ENCODE measurements at regions not wholly inside any gene's neighbourhood (a gene's known extent, or its start where the extent isn't known, plus 50 kb on each side); places are given as distances from the start of the nearest gene placed in this dataset.

GRCh38 chr7:17239683-17240521 is 58.5 kb upstream of the AHR start (continued):
- no peak for TF ChIP-seq CHD7 (IDR thresholded peaks at IDR 0.05; ENCODE audit: insufficient replicate concordance, low read length)
- TF ChIP-seq TAF7 (optimal IDR thresholded peaks at IDR 0.05; ENCODE audit: borderline replicate concordance, low read depth, low read length) = no peak
- no peak for TF ChIP-seq CTBP2 (IDR thresholded peaks at IDR 0.05; ENCODE audit: borderline replicate concordance, insufficient read depth, insufficient read length, low read length)
- no peak for TF ChIP-seq CTCF (IDR thresholded peaks at IDR 0.05; ENCODE audit: control extremely low read depth in 1 of 3, insufficient read depth in 1 of 3, low read depth in 1 of 3, low read length in 3 of 3)
- no peak for TF ChIP-seq FOSL1 (IDR thresholded peaks at IDR 0.05; ENCODE audit: insufficient read depth, low read depth, low read length)
- TF ChIP-seq TCF12 (IDR thresholded peaks at IDR 0.05; ENCODE audit: low read depth, low read length) = no peak
- TF ChIP-seq TEAD4 (IDR thresholded peaks at IDR 0.05; ENCODE audit: low read depth, low read length) = no peak
